HG03135 (cell line): ENCODE measurements at regions not wholly inside any gene's neighbourhood (a gene's known extent, or its start where the extent isn't known, plus 50 kb on each side); places are given as distances from the start of the nearest gene placed in this dataset.
"Not testable (repeated sequence)": the region's sequence is repeated elsewhere in the genome, so short reads cannot be mapped to it uniquely, and the experiment has no call there.

Experiments used
- ATAC-seq: cut with Tn5 transposase; IDR thresholded peaks from one replicate; pipeline ENCODE4 v1.9.1; 2021; ENCODE audit warnings: mild to moderate bottlenecking, moderate library complexity; ENCODE audit not compliant: unreplicated experiment

- no peak for ATAC-seq
Measured at GRCh38 chr22:25281675-25282345, 62.4 kb downstream of the CRYBB2 start.

GRCh38 chr22:25282346-25282670 is 62.9 kb downstream of the CRYBB2 start:
- ATAC-seq = no peak

- no peak for ATAC-seq
Measured at GRCh38 chr22:25282671-25283561, 63.5 kb downstream of the CRYBB2 start.

GRCh38 chr22:25288481-25288880 is 69.0 kb downstream of the CRYBB2 start:
- not testable (repeated sequence) for ATAC-seq

- ATAC-seq = not testable (repeated sequence)
Measured at GRCh38 chr22:25301912-25302311, 82.5 kb downstream of the CRYBB2 start.

- not testable (repeated sequence) for ATAC-seq
Measured at GRCh38 chr22:25309586-25309985, 90.1 kb downstream of the CRYBB2 start.

- ATAC-seq = not testable (repeated sequence)
Measured at GRCh38 chr22:25311924-25312323, 92.5 kb downstream of the CRYBB2 start.

- ATAC-seq = no peak
Measured at GRCh38 chr22:25318081-25318823, 98.8 kb downstream of the CRYBB2 start.

GRCh38 chr22:25327018-25327755 is 107.7 kb downstream of the CRYBB2 start:
- no peak for ATAC-seq

GRCh38 chr22:25331050-25331449 is 111.6 kb downstream of the CRYBB2 start:
- no peak for ATAC-seq

GRCh38 chr22:25331911-25332310 is 112.5 kb downstream of the CRYBB2 start:
- ATAC-seq = not testable (repeated sequence)

- no peak for ATAC-seq
Measured at GRCh38 chr22:25332386-25332785, 112.9 kb downstream of the CRYBB2 start.

GRCh38 chr22:25334162-25334490 is 114.7 kb downstream of the CRYBB2 start:
- ATAC-seq = no peak

GRCh38 chr22:25334631-25335030 is 115.2 kb downstream of the CRYBB2 start:
- not testable (repeated sequence) for ATAC-seq

- ATAC-seq = not testable (repeated sequence)
Measured at GRCh38 chr22:25335276-25335675, 115.8 kb downstream of the CRYBB2 start.

GRCh38 chr22:25340536-25340935 is 121.1 kb downstream of the CRYBB2 start:
- ATAC-seq = not testable (repeated sequence)

- not testable (repeated sequence) for ATAC-seq
Measured at GRCh38 chr22:25344366-25344765, 124.9 kb downstream of the CRYBB2 start.

- ATAC-seq = no peak
Measured at GRCh38 chr22:25346859-25347751, 127.7 kb downstream of the CRYBB2 start.

- no peak for ATAC-seq
Measured at GRCh38 chr22:25347752-25348102, 128.3 kb downstream of the CRYBB2 start.

GRCh38 chr22:25348391-25348790 is 129.0 kb downstream of the CRYBB2 start:
- ATAC-seq = no peak
